GM21381 (cell line): ENCODE measurements at regions not wholly inside any gene's neighbourhood (a gene's known extent, or its start where the extent isn't known, plus 50 kb on each side); places are given as distances from the start of the nearest gene placed in this dataset.
"Not testable (repeated sequence)": the region's sequence is repeated elsewhere in the genome, so short reads cannot be mapped to it uniquely, and the experiment has no call there.

Source experiments
- ATAC-seq: cut with Tn5 transposase; IDR thresholded peaks from one replicate; pipeline ENCODE4 v1.9.1; 2021; ENCODE audit warnings: mild to moderate bottlenecking, moderate library complexity; ENCODE audit not compliant: unreplicated experiment

DNA sequence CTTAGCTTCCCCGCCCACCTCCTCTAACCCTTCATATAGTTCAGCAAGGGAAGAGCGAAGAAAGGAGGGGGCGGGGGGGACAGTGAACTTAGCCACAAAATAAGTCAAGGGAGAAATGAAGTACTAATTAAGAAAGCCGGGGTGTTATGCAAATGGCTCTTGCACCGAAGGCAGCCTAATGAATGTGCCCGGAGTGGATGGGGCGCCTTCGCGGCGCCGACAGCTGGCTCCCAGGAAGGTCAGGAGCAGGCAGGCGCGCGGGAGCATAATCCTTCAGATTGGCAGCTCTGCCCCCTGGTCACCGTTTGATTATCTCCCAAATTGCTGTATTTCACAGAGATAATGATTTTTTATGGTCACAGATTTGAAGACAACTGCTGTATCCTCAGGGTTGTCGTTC, 395.1 kb downstream of the TFAP2B start:
- no peak for ATAC-seq

DNA sequence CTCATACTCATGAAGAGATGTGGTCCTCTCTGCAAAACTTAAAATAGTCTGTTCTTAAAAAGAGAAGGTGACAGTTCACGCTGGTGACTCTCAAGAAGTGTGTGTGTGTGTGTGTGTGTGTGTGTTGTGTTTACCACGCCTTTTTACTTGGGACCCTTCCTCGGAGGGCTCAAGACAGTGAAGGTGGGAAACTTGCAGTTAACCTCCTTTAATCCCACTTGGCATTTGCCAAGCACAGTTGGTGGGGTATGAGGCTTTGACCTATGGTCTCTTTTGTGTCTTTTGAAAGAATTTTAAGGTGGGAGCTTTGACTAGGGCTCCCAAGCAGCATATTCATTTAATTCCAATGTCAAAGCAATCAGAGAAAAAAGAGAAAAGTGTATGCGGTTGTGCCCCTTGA, 395.8 kb downstream of the TFAP2B start:
- no peak for ATAC-seq

- no peak for ATAC-seq
Observed at GRCh38 chr6:51218181-51218580, 399.5 kb downstream of the TFAP2B start.

- ATAC-seq: not testable (repeated sequence)
Observed at GRCh38 chr6:51224580-51225240, 406.0 kb downstream of the TFAP2B start.

DNA sequence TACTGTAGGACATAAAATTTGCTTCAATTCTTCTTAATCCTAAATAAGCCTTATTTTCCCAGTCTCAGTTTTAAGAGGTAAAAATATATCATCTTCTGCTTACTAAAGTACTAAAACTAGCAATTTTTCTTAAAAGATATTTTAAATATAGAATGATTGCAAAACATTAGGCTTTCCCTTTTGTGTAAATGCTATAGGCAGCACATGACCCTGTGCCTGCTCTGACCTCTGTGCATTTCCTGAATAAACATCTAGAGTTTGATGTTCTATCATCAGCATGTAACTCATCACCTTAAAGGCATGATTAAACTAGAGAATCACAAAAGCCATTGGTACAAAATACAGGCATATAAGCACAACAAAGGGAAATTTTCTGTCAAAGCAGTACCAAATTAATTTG, 422.7 kb downstream of the TFAP2B start:
- ATAC-seq: no peak

DNA sequence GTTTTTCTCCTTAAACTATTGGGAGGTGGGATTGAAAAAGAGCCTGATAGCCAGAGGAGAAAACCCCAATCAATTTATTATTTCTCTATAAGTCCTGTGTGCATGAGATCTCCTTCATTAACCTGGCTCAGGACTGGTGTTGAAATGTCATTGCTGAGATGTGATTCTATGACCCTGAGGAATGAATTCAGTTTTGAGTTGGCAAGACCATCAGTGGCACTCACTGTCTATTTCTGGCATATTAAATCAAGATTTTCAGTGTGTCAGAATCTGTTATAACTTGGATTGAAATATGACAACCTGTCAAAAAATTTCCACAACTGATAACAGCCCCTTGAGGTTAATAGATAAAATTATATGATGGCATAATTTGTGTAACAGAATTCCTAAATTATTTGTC, 431.1 kb downstream of the TFAP2B start:
- no peak for ATAC-seq

DNA sequence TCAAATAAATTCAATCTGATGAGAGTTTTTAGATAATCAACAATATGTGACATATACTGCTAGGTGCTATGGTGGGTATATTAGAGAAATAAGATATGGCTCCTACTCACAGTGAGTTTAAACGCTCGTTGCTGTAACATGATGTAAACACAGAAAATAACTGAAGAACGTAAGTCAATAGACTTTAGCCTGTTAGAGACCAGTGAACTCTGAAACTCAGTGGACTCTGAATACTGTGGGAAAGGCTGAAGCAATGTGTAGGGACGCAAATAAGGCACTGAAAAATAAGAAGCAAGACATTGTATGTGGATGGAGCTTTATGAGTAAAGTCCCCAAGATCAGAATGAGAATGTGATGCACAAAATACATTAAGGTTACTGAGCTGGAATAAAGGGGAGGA, 431.6 kb downstream of the TFAP2B start:
- ATAC-seq: no peak

DNA sequence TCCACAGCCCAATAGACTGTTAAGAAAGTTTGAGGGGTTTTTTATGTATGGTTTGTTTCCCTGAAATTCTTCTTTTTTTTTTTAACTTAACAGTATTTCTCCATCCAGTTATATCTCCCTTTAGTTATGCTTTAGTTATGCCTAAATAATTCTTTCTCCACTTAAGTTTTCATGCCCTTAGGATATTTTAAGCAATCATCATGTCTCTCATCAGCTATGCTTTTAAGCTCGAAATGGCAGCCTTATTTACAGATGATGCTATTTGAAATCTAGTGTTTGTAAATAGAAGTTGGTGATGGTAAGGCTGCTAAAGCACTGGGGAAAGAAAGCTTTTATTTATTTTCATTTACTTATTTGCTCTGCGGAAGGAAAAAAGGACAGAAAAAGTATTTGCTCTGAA, 439.3 kb downstream of the TFAP2B start:
- ATAC-seq: no peak

DNA sequence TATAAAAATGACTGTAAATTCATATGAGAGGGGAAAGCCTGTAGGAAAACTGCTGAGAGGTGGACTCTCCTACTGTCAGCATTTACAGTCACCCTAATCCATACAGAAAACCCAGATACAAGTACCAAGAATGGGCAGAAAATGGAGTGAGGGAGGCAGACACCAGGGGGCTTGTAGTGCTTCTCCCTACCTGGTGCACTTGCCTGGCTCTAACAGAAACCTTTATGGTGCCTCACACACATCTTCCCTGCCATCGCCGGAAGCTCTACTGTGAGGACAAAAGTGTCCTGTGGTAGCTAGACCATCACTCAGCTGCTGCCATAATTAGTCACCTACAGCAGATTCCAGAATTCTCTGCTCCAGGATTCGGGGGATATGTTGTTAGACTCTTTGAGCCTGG, 441.3 kb downstream of the TFAP2B start:
- ATAC-seq: no peak

GRCh38 chr6:51261691-51262090, 443.0 kb downstream of the TFAP2B start:
- no peak for ATAC-seq

DNA sequence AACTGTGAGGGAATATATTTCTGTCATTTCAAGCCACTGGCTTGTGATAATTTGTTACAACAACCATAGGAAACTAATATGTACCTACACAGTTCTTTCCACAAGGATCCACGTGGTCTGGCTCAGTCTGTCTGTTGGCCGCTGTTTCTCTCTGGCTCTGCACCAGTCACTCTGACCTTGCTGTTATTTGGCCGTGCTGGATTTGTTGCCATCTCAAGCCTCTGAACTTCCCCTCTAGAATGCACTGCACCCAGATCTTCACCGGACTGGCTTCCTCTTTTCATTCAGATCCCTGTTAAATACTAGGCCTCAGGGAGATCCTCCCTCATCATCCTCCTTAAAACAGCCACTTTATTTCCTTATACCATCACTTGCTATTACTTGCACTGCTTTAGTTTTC, 446.8 kb downstream of the TFAP2B start:
- ATAC-seq: no peak

DNA sequence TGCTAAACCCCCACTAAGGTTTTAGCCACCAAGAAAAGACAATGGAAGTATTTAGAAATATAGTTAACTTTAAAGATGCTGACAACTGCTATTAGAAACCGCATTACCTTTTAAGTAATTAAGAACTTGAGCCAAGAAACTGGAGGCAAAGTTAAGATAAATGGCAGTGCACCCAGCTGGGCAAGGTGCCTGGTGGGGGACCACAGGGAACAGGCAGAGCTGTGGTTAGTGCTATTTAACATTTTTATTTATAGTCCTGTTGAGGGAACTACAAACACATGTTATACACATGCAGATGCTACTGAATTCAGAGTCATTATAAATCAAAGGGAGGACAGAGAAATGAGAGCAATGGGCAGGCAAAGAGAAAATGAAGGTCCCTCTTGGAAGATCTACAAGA, 447.9 kb downstream of the TFAP2B start:
- ATAC-seq: no peak

DNA sequence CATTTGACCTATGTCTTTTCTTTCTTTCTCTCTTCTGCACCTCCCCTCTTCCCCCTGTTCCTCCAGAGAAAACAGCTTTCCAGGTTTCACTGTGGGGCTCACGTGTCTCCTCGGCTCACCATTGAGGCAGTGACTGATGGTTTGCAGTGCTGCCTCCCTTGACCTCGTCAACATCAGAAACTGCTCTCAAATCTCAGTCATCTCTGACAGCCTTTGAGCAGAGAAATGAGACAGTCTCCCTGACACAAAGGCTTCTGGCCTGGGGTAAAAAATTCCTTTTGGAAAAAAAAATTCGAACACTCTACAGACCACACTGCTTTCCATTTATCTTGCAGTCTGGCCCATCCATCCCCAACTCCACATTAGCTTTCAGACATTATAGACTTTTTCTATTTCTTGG, 450.0 kb downstream of the TFAP2B start:
- no peak for ATAC-seq

DNA sequence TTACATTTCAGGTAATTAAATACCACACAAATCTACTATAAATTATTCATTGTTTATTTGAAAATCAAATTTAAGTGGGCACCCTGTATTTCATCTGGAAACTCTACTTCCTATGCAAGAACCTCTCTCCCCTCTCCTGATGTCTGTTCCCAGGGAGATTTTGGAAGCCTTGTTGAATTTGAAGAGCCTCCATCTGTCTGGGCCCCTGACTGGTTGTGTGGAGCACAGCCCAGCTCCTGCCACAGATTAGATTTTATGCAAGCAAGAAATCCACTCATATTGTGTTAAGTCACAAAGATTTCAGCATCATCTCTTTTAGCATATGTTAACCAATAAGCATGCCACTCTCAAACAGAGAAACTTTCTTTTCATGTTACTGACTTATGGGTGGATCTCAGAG, 451.2 kb downstream of the TFAP2B start:
- no peak for ATAC-seq

- no peak for ATAC-seq
Observed at GRCh38 chr6:51271615-51272014, 452.9 kb downstream of the TFAP2B start.

DNA sequence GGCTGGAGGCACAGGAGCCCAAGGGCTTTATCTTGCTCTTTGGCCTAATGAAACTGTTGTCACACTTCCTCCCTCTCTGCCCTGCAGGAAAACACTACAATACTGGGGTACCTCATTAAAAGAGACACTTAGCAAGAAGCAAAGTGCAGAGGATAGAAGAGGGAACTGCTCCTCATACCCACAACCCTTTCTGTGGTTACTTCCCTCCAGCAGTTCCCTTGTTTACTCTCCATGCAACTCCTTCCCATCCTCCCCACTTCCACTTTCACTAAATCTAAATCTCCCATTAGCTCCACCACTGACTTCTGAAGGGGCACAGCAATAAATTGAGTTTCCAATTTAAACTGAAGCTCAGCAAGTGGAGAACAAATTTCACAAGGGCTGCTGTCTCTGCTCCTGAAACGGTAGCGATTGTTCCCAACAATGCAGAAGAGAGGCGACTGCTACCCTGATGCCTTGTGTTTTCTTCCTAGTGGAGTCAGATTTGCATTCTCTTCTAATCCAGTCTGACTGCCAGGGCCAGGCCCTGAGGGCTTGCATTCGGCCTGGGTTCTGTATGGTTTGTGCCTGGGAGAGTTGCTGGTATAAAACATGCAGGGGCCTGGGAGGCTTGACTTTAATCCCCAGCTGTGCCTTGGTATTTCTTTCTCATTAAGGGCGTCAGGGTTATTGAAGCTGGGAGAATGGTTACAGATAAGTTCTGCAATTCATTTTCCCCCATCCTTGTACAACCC, 454.7 kb downstream of the TFAP2B start:
- ATAC-seq: no peak

DNA sequence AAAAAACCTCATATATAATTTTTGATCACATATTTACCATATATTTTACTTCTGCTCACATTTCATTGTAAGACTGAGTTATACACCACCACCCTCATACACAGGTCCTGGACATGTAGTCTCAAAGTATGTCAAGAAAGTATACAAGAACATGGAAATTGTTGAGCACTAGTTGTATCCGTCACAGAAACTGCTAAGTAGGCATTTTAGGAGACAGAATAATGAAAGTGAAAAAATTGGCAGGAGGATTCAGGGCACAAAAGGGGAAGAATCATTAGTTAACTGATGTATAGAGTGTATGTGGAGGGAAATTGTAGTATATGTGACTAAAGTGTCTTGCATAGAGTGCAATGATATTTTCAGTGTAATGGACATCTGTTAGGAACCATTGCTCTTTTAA, 458.8 kb downstream of the TFAP2B start:
- no peak for ATAC-seq

GRCh38 chr6:51282026-51282425, 463.4 kb downstream of the TFAP2B start:
- no peak for ATAC-seq

DNA sequence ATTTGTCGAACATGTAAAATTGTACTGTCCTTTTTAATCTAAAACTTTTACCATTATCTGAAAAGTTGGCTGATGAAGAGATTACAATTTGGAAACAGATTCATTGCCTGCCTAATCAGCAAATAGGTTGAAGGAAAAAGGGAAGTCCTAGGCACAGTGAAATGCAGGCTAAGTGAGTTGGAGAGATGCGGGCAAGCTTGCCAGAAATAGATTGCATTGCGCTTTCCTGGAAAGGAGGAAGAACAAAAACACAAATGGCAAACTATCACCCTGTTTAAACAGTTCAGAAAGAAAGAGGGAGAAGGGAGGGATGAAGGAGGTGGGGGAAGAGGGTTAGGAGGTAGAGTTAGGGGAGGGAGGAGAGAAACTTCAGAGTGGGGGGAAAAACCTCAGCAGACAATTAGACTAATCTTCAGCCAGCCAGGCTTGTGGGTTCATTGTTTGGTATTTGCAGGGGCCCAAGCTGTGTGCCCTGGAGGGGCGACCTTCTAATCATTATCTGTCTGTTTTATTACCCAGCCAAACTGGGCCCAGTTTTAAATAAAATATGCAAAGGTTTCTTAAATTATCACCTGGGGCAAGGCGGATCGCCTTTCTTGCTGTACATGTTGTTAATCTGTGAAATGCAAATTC, 465.2 kb downstream of the TFAP2B start:
- no peak for ATAC-seq

- no peak for ATAC-seq
Observed at GRCh38 chr6:51285876-51286275, 467.2 kb downstream of the TFAP2B start.

DNA sequence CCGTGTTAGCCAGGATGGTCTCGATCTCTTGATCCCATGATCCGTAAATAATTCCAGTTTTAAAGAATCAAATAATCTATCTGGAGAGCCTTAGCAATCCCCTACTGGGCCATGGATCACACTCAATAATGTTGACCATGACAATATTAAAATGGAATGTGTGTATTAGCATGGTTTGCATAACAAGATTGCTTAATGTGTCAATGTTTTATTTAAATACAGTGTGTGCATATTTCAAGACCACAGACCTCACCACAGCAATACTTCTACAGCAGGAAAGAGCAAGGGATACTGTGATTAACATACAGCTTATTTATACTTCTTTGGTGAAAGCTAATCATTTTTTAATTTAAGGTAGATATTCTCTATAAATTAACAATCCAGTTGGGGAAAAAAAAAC, 470.4 kb downstream of the TFAP2B start:
- no peak for ATAC-seq

- no peak for ATAC-seq
Observed at GRCh38 chr6:51292659-51293058, 474.0 kb downstream of the TFAP2B start.
